IPS-NIHi7 (cell line): ENCODE measurements at regions not wholly inside any gene's neighbourhood (a gene's known extent, or its start where the extent isn't known, plus 50 kb on each side); places are given as distances from the start of the nearest gene placed in this dataset.
"Not testable (repeated sequence)": the region's sequence is repeated elsewhere in the genome, so short reads cannot be mapped to it uniquely, and the experiment has no call there.

Experiments
- DNase-seq: peaks from one replicate; pipeline ENCODE4 v3.0.0; 2012; ENCODE audit warnings: mixed read lengths; ENCODE audit errors: extremely low spot score

DNA sequence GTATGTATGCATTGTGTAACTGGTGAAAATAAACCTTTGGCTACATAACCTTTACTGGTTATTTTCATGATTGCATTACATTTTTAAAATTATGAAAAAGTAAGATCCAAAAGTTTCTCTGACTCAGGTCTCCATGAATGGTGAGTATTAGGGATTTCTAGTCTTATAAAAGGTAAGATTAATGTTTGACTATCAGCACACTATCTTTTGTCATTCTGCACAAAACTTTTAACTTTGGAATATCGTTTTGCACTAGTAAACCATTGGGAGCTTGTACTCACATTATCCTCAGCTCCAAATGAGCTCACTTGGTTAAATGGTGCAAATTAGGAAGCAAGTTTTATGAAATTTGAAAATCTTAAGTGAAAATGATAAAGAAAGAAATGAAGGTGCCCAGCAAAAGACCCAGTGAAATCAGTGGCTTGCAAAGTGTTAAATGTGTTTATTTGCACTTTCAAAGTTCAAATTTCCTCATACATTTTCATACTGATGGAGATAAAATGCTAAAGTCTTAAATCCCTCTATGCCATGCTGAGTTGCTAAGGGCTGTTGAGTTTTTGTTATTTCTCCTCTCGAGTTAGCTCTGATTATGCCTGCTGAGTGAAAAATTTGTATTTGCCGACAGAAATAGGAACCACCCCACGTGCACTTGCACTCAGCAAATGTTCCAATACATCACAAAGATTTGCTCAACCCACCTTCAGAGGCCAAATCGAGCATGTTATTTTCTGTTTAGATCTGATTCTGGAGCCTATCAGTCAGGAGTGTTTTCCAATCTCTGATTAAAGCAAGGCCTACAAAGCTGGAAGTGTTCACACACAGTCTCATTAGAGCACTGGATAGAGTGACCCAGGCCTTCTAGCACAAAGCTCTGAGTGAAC lies 885.7 kb downstream of the NR2F1-AS1 start:
- DNase-seq = no peak

DNA sequence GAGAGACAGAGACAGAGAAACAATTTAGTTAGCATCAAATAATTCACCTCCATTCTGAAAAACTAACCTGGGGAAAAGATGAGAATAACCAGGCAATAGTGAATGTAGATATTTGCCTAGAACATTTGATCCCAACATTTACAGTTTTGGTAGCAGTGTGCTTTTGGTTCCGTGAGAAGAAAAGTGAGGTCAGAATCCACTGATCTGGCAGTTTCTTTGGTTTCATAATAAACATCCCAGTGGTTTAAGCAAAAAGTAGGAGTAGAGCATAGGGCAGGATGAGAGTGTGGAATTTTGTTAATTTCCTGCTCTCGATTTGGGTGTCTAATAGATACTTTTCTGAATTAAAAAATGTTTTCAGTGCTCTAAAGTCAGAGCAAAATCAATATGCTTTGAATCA lies 887.0 kb downstream of the NR2F1-AS1 start:
- no peak for DNase-seq

DNA sequence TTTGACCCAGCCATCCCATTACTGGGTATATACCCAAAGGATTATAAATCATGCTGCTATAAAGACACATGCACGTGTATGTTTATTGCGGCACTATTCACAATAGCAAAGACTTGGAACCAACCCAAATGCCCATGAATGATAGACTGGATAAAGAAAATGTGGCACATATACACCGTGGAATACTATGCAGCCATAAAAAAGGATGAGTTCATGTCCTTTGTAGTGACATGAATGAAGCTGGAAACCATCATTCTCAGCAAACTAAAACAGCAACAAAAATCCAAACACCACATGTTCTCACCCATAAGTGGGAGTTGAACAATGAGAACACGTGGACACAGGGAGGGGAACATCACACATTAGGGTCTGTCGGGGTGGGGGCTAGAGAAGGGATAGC lies 889.1 kb downstream of the NR2F1-AS1 start:
- not testable (repeated sequence) for DNase-seq

DNA sequence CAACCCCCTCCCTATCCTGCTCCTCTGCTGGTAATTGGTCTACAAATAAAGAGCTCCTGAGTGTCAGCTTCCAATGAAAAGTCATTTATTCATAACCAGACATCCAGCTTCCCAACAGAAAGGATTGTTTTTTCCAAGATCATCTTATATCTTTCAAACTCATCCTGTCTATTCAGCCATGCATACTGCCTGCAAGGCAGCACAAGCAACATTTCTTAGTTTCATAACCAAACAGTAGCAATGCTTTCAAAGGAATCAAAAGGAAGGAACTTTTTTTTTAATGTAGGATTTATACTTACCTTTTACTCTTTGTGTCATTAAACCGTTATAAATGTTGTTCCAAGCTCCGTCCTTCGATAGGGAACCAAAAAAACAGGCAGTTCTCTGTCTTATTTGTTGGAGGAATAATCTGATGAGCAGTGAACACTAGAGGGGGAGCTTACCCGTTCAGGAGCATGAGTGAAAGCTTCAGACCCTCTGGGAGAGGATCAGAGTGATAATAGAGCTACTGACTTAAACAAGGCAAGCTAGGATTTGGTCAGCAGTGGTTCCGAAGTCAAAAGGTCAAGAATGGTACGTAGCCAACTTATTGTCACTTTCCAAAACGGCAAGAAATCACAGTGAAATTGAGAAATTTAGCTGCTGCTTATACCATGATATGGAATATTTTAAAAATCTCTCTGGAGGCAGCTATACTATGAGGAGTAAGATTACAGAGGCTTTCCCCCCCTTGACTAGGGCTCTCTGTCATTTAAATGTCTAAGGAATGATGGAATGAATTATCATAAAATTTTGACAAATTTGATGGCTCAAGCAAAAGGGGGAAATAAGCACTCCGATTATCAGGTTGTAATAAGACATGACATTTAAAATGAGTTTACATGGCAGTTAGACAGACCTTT lies 892.9 kb downstream of the NR2F1-AS1 start:
- DNase-seq = peak; percentile 57

DNA sequence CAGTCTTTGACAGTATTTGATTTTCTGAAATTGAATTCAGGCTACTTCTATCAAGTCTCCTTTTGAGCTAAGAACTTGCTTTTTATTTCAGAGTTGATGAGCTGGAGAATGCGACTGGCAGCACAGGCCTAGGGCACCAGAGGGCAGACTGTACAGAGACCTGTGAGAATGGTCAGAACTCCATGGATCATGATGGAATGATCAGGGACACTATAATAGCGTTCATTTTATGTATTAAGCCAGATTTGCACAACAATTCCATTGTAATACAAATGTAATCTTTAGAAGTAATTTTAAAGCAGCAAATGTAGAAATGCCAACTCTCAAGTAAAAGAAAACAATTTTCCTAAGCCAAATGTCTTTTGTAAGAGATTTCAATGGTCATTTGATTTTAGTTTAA lies 902.4 kb downstream of the NR2F1-AS1 start:
- DNase-seq = no peak

DNA sequence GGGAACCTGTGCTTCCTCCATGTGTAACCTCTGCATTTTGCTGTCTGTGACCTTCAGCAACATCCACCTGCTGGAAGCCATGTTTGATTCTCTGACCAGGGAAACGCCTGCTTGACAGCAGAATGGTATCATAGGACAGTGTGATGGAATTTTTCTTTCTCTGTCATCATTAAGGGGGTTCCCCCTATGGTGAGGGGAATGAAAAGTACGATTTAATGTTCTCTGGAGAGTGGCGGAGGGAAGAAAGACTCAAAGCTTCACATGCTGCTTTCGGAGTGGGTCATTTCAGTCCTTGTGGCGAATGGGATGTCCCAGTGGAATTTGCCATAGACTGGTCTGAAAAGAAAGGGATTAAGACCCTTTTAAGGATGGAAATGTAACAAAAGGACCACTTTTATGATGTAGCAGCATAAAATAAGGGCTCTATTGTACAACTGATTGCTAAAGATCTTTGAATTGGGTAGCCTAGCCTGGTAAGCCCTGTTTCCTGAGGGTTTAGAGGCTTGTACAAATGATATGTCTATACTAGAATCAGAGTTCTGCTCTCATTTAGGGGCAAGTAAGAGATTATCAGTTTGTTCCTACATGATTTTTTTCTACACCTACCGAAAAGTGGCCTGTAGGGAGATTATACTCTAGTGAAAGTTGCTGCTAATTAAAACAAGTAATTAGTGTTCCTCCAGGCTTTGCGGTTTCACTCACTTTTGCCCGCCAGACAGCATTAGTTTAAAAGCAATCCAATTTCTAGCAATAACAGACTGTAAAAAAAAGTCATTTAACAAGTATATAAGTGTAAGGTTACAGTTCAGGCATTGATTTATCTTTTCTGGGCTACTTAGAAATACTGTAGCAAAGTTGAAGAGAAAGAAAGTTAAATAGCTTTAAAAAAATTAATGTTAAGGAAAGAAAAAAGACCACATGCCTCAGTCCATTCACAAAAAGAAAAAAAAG lies 904.5 kb downstream of the NR2F1-AS1 start:
- DNase-seq = no peak

DNA sequence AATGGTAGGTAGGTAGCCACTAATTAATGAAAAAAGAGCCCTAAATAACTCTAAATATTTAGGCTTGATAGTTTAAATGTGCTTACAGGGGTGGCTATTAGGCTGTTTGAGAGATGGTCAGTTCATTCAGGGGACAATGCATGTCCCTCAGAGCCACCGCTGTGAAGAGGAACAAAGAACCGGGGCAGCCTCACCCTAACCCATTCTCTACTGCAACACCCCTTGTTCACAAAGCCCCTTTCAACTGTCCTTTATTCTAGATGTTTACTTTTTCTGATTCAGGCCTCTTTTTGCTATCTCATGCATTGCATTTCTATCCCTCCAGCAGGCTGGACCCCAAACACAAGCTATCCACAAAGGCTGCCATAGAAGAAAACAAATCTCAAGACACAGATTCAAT lies 906.7 kb downstream of the NR2F1-AS1 start:
- no peak for DNase-seq

DNA sequence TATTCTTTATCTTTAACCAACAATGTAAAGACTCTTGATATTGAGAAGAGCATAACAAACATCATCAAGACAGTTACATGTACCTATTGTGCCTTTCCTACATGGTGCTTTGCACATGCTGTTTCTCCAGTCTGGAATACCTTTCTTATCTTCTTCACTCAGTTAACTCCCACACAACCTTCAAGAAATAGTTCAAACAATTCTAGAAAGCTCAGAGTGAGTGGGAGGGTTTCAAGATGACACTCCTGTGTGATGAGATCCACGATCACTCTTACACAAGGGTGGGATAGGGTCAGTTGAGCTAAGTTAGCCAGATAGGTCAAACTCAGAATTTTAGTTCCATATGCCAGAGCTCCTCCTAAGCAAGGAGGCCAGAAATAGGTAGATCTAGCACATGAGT lies 915.5 kb downstream of the NR2F1-AS1 start:
- no peak for DNase-seq

DNA sequence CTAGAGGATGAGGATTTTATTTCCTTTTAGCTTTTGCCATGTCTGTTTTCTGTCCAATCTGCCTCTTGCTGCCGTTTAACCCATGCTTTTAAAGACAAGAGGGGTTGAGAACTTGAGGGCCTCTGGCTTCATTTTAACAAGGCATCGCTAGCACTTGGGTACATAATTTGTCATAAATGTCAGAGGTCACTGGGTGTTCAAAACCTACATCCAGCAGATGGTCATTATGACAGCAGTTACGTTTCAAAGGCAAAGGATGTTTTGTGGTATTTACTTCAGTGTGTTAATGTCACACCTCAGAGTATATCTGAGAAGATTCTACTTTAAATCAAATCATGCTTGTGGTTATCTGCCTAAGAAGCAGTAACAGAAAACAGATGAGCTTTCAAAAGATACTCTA lies 918.3 kb downstream of the NR2F1-AS1 start:
- no peak for DNase-seq

DNA sequence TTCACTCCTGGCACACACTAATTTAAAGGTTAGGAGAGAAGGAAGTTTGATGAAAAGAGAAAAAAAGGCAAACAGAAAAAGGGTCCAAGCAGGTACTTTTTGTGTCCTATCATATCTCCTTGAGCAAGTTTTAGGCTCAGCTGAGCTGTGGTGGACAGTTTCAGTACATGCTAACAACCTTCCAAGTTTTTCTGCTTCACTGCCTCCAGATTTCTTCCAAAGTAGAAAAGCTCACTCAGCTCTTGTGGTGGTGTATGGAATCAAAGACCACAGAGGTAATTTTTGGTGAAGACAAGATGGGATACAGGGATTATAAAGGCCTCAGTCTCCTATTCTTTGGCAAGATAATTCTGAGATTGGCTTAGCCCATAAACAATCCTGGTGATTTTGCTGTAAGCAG lies 921.8 kb downstream of the NR2F1-AS1 start:
- DNase-seq = no peak

DNA sequence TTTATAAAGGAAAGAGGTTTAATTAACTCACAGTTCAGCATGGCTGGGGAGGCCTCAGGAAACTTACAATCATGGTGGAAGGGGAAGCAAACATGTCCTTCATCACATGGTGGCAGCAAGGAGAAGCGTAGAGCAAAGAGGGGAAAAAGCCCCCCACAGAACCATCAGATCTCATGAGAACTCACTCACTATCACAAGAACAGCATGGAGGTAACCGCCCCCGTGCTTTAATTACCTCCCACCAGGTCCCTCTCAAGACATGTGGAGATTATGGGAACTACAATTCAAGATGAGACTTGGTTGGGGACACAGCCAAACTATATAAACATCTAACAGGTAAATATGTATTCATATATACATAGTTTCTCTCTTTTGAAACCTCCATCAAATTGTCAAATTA lies 926.4 kb downstream of the NR2F1-AS1 start:
- not testable (repeated sequence) for DNase-seq

DNA sequence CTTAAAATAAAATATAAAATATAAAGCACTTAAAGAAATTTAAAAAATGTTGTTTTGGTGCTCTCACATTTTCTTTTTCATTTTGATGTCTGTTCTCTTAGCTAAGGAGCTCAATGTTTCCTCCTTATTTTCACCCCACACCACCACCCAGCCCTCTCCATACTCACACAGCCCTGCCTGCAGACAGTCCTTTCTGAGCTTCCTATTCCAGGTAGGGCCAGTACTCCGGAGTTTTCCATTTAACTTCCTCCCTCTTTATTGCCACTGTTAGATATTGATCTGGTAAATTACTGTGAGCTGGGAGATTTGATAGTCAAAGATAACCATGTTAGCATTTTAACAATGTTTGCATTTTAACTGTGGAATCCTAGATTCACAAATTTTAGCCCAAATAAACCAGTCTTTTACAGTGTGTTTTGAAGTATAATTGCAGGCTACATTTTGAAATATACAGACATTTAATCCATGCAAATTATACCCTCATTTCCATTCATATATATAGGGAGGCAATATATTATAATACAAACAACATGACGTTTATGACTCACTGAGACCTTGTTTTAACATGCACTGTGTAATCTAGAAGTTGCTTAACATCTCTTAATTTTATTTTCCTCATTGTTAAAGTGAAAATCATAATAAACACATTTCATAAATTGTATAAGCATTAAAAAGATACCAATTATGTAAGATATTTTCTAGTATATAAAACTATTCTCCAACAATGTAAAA lies 927.1 kb downstream of the NR2F1-AS1 start:
- DNase-seq = no peak

DNA sequence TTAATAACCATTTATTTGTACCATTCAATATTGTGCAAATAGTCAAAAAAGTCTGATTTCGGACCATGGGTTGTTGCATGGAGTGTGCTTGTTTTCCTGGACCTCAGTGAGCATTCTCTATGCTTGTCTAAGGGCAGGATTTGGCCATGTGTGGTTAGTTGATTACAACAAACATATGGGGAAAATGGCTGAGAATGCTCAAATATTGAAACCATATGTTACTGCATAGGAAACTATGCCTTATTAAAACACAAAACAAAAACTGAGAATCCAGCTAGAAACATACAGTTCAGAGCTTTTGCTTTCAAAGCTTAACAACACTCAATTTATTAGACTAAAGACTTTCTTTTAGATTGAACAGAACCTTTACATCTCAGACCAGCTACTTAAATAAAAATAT lies 928.3 kb downstream of the NR2F1-AS1 start:
- DNase-seq = no peak

DNA sequence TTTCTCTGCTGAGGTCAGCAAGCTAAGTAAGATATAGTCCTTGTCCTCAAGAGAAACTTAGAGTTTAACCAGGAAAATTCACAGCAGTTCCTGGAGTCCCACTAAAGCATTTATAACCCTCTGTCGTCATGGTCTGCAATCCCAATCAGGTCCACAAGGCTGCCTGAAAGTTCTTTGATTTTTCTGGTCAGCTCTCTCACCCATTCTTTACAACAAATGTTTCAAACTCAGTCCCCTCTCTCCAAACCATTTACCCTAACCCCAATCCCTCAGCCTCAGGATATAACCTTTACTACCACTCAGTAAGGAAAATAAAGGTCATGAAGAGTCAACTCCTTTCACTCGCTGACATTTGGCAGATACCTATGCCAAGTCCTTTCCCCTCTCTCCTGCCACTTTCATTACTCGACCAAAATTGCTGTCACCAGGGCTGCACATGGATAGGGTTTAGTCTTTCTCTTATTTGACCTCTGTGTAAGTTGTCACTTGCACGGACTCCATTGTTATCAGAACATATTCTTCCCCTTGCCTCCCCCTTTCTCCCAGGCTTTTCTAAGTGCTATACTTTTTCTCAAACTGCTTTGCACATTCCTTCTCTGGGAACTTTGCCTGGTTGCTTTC lies 936.6 kb downstream of the NR2F1-AS1 start:
- peak; percentile 27 for DNase-seq

DNA sequence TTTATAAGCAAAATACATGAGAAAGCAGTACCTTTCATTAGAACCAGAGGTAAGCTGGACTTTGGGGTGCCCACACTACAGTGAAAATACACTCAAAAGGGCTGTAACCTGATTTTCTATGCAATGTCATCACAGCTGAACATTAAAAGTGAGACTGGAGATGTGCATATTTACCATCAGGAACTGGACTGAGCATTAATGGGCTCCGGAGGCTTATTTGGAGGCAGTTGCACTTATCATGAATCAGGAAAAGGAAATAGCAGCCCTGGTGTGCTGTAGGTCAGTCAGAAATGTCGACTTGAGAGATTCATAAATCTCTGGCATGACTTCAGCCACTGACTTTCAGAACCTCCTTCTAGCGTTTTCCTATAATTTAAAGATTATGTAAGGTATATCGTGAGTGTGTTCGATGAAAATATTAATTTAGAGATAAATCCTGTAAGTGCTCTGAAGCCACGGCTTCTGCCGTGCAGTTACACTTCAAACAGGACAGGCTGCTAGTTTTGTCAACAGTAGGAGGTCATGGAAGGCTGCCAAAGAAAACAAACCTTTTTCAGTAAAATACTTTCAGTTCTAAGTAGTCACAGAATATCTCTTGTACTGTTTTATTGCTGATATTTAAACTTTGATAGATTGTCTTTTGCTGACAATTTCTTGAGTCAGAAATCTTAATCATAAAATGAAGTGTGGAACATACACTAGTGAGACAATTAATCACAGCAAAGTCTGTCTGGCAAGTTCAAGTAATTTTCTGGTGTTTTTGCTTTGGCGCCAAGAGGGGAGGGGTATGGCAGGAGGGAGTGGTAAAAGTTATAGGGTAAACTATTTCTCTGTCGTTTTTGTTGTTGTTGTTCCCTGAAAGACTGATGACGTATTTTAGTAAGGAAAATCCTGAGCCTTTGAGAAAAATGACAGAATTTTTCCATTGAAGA lies 939.7 kb downstream of the NR2F1-AS1 start:
- DNase-seq = no peak

DNA sequence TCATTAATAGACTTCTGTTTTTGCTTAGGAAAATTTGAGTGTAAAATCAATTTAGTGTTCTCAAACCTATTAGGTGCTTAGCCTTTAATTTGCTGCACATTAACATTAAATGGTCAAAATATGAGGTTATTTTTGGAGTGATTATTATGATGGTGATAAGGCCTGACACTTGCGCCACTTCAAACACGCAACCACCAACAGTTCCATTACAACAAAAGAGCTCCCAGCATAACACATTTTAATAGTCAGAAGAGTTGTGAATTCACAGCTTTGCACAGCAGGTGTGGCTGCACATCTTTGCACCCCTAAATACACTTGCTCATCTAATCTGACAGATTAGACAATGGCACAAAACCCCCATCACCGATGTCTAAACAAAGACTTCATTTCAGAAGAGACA lies 940.7 kb downstream of the NR2F1-AS1 start:
- no peak for DNase-seq

DNA sequence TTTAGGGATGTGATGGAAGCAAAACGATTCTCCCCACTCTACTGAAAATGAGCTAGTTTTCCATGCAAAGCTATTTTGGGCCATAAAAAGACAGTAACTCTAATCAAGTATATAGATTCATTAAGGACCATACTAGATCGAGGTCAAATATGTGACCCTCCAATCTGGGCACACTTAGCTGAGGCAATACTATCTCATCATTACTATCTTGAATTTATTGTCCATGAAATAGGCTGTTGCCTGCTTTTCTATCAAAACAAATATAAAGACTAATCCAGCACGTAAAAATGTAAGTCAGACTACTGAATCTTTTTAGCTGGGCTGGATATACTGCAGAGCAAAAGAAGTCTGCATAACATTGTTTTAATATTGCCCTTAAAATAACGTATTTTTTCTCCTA lies 943.1 kb downstream of the NR2F1-AS1 start:
- no peak for DNase-seq

DNA sequence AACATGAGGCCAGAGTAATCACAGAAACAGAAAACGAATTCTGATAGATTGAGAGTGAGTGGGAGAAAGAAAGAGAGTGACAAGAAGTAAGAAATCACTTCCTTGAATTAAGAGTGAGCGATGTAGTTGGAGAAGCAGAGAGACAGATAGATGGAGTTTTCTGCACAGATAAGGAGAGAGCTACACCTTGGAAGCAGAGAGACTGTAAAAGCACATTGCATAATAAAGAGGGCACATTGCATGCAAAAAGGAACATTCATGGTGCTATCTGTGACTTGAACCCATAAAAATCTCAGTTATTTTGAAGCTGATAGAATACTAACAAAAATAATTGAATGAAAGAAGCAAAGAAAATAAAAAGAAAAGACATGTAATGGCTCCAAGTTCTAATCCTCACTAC lies 943.8 kb downstream of the NR2F1-AS1 start:
- DNase-seq = no peak

DNA sequence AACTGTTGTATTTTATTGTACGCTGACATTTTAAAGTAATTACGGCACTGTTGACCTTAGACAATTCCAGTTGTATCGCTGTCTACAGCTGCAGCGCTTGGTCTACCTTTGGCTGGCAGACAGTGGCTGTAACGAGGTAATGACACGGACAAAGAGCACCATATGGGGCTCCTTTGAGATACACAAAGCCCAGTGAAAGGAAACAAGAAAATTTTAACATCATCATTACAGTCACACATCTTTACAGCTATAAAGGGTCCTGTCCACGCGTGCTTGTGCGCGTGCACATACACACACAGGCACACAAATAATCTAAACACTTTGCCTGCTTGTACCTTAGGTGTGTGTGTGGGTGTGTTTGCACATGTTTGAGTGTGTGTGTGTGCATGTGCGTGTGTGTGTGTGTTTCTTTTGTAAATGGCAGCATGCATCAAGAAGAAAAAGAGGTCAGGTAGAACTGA lies 946.0 kb downstream of the NR2F1-AS1 start:
- no peak for DNase-seq
